Keratinocyte (primary cell): ENCODE measurements at regions not wholly inside any gene's neighbourhood (a gene's known extent, or its start where the extent isn't known, plus 50 kb on each side); places are given as distances from the start of the nearest gene placed in this dataset.

Experiments
- EZH2 ChIP-seq: IDR thresholded peaks from one replicate; pipeline ENCODE4 v1.6.1; 2012; ENCODE audit warnings: inconsistent platforms, mild to moderate bottlenecking, low read length, moderate library complexity
- TF ChIP-seq, protein P1 (sequence below), 3 experiments: IDR thresholded peaks in 1 of 3; conservative IDR thresholded peaks in 1 of 3; optimal IDR thresholded peaks in 1 of 3; 2 replicates in 2 of 3; 3 replicates in 1 of 3; pipeline versions ENCODE3 to v1.5.1; 2011; ENCODE audit warnings: low read length in 3 of 3, mild to moderate bottlenecking in 3 of 3, moderate library complexity in 2 of 3, control low read depth in 1 of 3, inconsistent platforms in 1 of 3; ENCODE audit not compliant: insufficient read depth in 2 of 3; ENCODE audit errors: extremely low read depth in 1 of 3

DNA sequence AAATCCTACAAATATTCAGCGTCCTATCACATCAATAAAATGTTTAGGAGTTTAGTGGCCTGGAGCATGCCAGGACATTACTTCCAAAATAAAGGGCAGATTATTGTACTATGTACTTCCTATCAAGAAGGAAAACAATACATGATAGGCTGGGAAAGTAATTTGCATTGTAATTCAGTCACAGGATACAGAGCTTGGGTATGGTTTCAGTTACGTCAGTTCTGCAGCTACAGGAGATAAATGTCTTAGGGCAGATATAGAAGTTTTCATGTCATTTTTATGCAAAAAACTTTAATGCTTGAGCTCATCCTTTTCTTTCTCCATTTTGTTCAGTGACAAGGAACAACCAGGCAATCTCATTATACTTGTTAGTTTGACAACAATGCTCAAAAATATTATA is 155.2 kb downstream of the NFKBIZ start:
- TF ChIP-seq, protein P1, sequence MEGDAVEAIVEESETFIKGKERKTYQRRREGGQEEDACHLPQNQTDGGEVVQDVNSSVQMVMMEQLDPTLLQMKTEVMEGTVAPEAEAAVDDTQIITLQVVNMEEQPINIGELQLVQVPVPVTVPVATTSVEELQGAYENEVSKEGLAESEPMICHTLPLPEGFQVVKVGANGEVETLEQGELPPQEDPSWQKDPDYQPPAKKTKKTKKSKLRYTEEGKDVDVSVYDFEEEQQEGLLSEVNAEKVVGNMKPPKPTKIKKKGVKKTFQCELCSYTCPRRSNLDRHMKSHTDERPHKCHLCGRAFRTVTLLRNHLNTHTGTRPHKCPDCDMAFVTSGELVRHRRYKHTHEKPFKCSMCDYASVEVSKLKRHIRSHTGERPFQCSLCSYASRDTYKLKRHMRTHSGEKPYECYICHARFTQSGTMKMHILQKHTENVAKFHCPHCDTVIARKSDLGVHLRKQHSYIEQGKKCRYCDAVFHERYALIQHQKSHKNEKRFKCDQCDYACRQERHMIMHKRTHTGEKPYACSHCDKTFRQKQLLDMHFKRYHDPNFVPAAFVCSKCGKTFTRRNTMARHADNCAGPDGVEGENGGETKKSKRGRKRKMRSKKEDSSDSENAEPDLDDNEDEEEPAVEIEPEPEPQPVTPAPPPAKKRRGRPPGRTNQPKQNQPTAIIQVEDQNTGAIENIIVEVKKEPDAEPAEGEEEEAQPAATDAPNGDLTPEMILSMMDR (optimal IDR thresholded peaks at IDR 0.05 in 1 of 3, IDR thresholded peaks at IDR 0.05 in 1 of 3, conservative IDR thresholded peaks at IDR 0.05 in 1 of 3; ENCODE audit: extremely low read depth in 1 of 3, insufficient read depth in 2 of 3, low read length in 3 of 3): no peak
- no peak for TF ChIP-seq EZH2
